Activated T-cell treated with anti-CD3 and anti-CD28 coated beads, Interleukin-2, amount 50 U/mL, for 48 hours (primary cell): ENCODE measurements at regions not wholly inside any gene's neighbourhood (a gene's known extent, or its start where the extent isn't known, plus 50 kb on each side); places are given as distances from the start of the nearest gene placed in this dataset.
"Not testable (repeated sequence)": the region's sequence is repeated elsewhere in the genome, so short reads cannot be mapped to it uniquely, and the experiment has no call there.

Experiments used
- DNase-seq, 2 experiments: peaks; one replicate each; pipeline ENCODE4 v3.0.0-alpha.2; 2020

- no peak for DNase-seq
Observed at GRCh38 chr5:90051756-90052155, 357.8 kb downstream of the CETN3 start.

DNA sequence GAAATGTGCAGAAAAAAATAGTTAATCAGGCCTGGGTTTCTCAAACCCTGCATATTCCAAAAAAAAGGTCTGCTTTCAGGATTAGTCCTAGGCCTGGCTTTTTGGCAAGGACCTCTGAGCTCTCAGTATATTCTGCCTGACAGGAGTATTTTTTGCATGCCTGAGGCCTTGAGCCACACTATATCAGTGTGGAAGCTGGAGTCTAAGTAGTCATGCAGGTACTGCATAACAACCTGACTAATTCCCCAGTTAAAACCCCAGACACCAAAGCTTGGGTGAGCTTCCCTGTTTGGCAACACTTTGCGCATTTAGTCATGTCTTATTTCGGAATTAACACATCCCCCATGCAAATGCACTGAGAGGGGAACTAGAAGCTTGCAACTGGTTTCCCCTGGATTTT lies 359.5 kb downstream of the CETN3 start:
- DNase-seq, result no peak

GRCh38 chr5:90047113-90047512 lies 362.4 kb downstream of the CETN3 start:
- no peak for DNase-seq

- DNase-seq, result not testable (repeated sequence)
Observed at GRCh38 chr5:90040082-90040481, 369.5 kb downstream of the CETN3 start.

DNA sequence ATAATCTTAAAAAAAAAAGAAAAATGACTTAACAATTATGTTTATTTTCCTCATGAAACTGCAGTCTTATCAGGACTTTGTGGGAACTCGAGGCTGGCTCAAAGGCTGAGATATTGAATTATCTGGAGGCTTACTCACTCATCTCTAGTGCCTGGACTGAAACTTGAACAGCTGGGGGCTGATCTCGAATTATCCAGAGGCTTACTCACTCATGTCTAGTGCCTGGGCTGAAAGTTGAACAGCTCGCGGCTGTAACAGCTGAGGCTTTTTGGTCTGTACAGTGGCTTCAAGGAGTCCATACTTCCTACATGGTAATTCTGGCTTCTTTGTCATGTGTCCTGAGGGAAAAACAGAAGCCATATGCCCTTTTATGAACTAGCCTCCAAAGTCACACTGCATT lies 371.9 kb downstream of the CETN3 start:
- DNase-seq, result no peak

DNA sequence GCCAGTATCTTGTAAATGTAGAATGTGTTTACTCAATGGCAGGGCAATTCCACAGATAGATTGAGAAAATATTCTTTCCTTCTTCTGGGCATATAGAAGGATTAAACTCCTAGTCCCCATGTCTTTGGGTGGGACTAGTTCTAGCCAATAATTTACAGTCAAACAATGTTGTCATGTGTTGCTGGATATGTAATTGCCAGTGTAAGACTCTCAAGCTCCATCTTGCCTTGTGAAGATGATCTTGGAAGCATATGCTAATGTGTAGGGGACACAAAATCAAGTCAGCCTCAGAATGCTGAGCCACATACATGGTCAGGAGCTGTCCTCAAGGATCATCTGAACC lies 386.9 kb downstream of the CETN3 start:
- no peak for DNase-seq

DNA sequence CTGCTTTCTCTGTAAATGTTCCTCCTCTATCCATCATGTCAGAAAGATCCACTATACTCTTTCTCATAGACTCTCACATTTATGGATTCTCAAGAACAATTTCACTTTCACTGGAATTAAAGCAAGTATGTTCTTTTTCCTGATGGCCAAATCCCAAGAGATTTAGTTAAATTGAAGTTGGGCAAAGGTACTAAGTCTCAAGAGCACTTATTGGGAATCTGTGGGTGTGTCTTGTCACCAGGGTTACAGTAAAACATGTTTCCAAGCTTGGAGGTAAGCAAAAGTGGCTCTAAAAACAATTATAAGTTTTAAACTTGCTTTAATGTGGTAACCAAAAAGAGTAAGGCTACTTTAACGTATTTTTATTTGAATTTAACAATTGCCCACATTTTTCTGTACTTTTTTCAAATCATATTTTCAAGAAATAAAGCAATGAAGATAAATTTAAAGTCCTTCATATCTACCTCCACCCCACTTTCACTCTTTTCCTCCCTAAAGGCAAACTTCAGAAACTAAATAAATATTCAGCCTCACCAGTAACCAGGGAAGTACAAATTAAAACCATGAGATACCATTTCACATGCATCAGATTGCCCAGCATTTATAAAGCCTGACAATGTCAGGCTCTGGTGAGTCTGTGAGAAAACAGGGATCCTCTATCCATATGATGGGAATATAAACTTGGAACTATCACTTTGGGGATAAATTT lies 387.4 kb downstream of the CETN3 start:
- no peak for DNase-seq

GRCh38 chr5:90020575-90021538 lies 388.7 kb downstream of the CETN3 start:
- no peak for DNase-seq

DNA sequence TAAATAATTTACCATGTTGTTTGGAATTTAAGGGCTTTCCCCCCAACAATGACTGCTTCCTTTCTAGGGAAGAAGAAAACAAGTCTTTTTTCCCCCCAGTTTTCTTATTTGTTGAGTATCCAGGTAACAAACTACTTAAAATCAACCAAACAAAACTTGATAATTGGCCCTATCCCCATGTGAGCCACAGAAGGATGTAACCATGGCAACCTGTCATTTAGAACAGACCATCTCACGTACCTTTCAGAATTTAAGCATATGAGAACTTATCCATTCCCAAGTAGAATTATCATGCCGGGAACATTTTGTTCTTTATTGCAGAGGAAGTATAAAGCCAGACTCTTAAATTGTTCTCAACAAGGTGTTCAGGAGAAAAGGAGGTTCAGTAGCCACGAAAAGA lies 392.3 kb downstream of the CETN3 start:
- no peak for DNase-seq

- DNase-seq, result no peak
Observed at GRCh38 chr5:90015584-90016018, 394.0 kb downstream of the CETN3 start.

DNA sequence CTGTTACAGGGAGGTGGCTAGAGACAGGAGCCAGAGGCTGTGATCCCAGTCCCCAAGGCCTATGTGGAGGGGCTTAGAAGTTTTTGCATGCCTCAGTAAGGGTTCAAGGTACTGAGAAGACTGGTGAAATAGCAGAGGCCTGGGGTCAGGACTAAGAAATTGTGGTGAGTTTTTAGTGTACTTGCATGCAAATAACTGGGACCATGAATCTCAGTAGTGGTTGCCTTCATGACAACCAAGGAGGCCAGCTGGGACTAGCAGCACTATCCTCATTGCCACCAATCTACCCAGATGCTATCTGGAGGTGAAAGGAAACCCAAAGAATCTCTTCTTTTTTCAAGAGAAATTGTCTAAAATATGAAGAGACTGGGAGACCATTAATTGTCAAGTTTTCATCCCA lies 395.1 kb downstream of the CETN3 start:
- DNase-seq, result no peak

DNA sequence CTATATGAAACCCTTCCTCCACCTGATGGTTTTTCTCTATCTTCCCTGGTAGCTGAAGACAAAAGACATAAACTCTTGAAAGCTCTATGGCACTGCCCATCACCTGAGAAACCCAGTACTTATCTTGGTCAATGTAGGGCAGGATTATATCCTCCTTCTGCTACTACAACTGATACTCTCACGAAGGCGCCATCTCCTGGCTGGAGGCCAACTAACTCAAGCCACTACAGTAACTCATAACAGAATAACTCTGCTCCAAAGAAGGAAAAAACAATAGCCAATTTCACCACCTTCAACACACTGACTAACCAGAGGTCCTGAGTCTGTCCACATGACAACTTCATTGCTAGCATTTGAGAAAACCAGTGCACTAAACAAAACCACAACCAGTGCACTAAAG lies 409.2 kb downstream of the CETN3 start:
- DNase-seq, result no peak

GRCh38 chr5:89998519-89999305 lies 410.8 kb downstream of the CETN3 start:
- no peak for DNase-seq

DNA sequence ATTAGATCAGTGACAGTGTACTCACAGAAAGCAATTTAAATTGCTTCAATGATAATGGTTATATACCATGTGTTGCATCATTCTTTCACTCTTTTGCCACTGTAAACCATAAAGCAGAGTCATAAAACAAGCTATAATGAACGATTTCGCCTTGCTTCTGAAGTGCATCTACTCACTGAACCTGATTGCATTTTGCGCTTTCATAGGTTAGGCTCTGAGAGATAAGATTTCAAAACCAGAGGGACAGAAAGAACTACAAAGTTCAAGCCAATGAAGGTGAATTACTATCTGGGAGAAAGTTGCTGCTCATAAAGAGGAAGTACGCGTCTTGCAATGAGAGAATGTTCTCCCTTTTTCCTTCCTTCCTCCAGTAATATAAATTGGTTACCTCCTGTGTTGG lies 412.7 kb downstream of the CETN3 start:
- no peak for DNase-seq

DNA sequence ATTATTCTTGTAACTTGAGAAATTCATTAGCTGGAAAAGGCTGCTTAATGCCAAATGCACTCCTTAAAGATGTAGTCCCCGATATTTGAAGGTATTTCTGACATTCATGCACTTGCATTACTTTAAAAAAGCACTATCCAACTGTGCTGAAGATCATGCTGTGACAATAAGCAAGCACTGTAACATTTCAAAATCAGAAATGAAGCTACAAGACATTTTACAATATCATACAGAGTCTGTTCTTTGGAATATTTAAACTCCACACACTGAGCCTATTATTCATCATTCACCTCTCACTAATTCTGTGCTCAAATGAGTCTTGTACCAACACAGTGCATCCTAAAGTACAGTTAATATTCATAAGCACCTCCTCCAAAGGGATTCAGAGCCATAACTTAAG lies 413.2 kb downstream of the CETN3 start:
- no peak for DNase-seq

DNA sequence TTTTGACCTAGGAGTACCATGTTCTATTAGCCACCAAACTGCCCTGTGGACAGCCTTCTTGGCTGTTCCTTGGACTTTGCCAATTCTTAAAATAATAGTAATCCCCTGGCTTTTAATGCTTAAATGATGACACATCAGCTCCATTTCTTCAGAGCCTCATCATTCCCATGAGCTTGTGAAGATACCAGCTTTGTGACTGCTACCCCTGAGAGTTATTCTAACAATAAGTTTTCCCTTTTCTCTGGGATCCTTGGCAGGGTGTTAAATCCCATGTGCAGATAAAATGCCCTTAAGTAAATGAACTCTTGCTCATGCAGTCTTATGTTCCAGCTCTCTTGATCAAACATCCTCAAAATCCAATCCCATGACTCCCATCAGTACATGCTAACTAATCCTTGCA lies 415.3 kb downstream of the CETN3 start:
- no peak for DNase-seq

- no peak for DNase-seq
Observed at GRCh38 chr5:89992201-89992600, 417.4 kb downstream of the CETN3 start.

DNA sequence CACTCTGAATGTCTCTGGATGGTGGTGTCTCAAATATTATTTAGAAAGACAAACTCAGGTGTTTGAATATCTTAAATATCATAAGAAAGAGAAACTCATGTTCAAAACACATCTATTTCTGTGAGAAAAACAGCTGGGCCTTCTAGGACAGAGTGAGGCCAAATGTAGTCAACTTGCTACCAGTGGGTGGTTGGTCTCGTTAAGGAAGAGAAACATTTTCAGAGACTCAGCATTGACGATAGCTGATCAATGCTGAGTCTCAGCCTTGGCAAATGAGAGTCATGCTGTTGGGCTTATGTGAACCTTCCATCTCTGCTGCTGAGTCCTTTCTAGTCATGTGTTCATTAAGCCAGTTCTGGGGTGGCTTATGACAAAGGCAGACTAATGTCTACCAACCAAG lies 418.0 kb downstream of the CETN3 start:
- no peak for DNase-seq

GRCh38 chr5:89989776-89990175 lies 419.8 kb downstream of the CETN3 start:
- DNase-seq, result no peak

GRCh38 chr5:89988998-89989655 lies 420.4 kb downstream of the CETN3 start:
- DNase-seq, result no peak

DNA sequence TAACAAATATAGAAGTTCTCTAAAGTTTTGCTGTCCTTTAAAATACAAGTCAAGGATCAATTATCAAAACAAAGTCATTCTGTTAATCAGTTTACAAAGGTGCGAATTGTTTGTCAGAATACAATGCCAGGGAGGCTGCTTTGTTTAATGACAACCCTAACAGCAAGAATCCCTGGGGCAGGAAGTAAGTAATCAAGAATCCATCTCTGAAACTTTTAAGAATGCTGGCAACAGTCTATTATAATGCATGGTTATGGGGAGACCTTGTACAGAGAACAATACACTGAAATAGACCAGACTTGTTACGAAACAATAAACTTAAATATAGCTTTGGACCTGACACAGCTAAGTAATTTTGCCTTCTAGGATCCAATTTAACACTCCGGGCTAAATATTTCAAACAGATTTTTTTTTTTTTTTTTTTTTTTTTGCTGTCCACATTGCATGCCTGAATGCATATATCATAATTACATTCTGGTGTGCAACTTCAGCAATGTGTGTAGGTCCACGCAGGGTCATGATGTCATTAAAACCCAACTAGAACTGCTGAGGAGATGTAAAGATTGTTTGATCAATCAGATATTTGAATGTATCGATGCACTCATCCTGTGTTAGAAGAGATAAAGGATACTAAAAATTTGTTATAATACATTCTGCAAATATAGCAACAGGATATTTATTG lies 421.3 kb downstream of the CETN3 start:
- no peak for DNase-seq

- DNase-seq, result no peak
Observed at GRCh38 chr5:89983216-89983615, 426.3 kb downstream of the CETN3 start.
